ENCODE measurements at regions not wholly inside any gene's neighbourhood (a gene's known extent, or its start where the extent isn't known, plus 50 kb on each side); places are given as distances from the start of the nearest gene placed in this dataset.

GRCh38 chr20:58565461-58566175, 50.4 kb upstream of the APCDD1L start:
- TF ChIP-seq CTCF (IDR thresholded peaks at IDR 0.05) (no peak), POLR2A (IDR thresholded peaks at IDR 0.05) (no peak), POLR2AphosphoS5 (IDR thresholded peaks at IDR 0.05) (no peak)
